ENCODE measurements at regions not wholly inside any gene's neighbourhood (a gene's known extent, or its start where the extent isn't known, plus 50 kb on each side); places are given as distances from the start of the nearest gene placed in this dataset.
A peak's percentile ranks its signal among the peaks of the same experiment; 100 is the strongest.

GRCh38 chr7:113715262-113715661, 203.5 kb downstream of the PPP1R3A start:
- H3K9ac ChIP-seq (ENCODE audit: low read depth in 2 of 2, low read length in 2 of 2), result no peak overlapping the region
- no peaks in the 10 kb centered on the region for H3K9me3 ChIP-seq
- no peak overlapping the region for H3K27ac ChIP-seq
- H3K27me3 ChIP-seq, result no peaks in the 10 kb centered on the region
- H3K36me3 ChIP-seq, result no peaks in the 10 kb centered on the region
- no peak for TF ChIP-seq CTCF (IDR thresholded peaks at IDR 0.05)
- H3K4me3 ChIP-seq, result no peak overlapping the region
- no peaks in the 10 kb centered on the region for H3K4me1 ChIP-seq
- intact Hi-C loops (cut with DNase I), result no loop called here
- DNase-seq, result no peak

- peak; percentile 91 for TF ChIP-seq CTCF (IDR thresholded peaks at IDR 0.05)
- H3K4me1 ChIP-seq, result no peaks in the 10 kb centered on the region
- H3K9ac ChIP-seq (ENCODE audit: low read depth in 2 of 2, low read length in 2 of 2), result no peak overlapping the region
- no peaks in the 10 kb centered on the region for H3K36me3 ChIP-seq
- no peak overlapping the region for H3K27ac ChIP-seq
- peak; percentile 57 for DNase-seq
- intact Hi-C loops (cut with DNase I), result no loop called here
- H3K4me3 ChIP-seq, result no peak overlapping the region
- H3K27me3 ChIP-seq, result no peaks in the 10 kb centered on the region
- H3K9me3 ChIP-seq, result no peaks in the 10 kb centered on the region
Observed at GRCh38 chr7:113710310-113711096, 208.3 kb downstream of the PPP1R3A start.

DNA sequence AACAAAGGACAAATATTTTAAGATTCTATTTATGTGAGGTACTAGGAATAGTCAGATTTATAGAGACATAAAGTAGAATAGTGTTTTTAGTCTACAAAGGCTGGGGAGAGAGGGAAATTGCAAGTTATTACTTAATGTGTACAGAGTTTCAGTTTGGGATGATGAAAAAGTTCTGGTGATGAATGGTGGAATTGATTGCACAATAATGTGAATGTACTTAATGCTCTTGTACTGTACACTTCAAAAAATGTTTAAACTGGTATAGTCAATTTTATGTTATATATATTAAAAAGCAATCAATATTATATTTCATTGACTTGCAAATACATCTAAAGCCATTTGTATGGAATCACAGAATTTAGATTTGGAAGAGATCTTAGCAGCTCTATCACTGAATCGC, 213.4 kb downstream of the PPP1R3A start:
- intact Hi-C loops (cut with DNase I), result no loop called here
- H3K27me3 ChIP-seq, result no peaks in the 10 kb centered on the region
- no peaks in the 10 kb centered on the region for H3K36me3 ChIP-seq
- no peak overlapping the region for H3K27ac ChIP-seq
- H3K9ac ChIP-seq (ENCODE audit: low read depth in 2 of 2, low read length in 2 of 2), result no peak overlapping the region
- no peaks in the 10 kb centered on the region for H3K4me1 ChIP-seq
- DNase-seq, result no peak
- no peaks in the 10 kb centered on the region for H3K9me3 ChIP-seq
- no peak overlapping the region for H3K4me3 ChIP-seq
- no peak for TF ChIP-seq CTCF (IDR thresholded peaks at IDR 0.05)

DNA sequence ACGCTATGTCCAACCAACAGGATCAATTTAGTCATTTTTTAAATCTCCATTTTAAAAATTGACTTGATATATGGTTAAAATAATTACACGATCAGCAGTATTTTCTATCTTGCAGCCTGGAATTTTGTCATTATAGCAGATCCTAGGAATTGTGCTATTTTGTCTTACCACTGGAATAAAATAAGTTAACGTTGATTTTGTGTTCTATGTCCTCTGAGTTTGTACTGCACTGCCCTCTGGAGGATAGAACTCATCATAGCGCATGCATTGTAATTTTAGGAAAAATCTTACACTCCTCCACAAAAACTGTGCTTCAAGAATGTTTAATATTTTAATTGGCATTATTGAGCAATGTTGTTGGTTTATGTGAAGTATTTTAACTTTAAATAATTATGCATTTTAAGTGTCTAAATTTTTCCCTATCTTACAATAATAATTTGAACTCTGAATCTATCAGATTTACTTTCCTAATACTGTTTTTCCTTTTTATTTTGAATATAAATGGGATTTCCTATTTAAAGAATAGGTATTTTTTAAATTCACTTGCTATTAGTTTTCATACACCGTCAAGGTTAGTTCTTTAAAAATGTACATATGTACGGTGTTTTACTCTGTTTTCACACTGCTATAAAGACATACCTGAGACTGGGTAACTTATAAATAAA, 220.1 kb downstream of the PPP1R3A start:
- Histone ChIP-seq H3K36me3 (no peaks in the 10 kb centered on the region), H3K4me3 (no peak overlapping the region), H3K27ac (no peak overlapping the region), H3K9ac (ENCODE audit: low read depth in 2 of 2, low read length in 2 of 2) (no peak overlapping the region), H3K9me3 (no peaks in the 10 kb centered on the region), H3K27me3 (no peaks in the 10 kb centered on the region), H3K4me1 (no peaks in the 10 kb centered on the region)
- peak; percentile 53 for TF ChIP-seq CTCF (IDR thresholded peaks at IDR 0.05)
- no peak for DNase-seq
- intact Hi-C loops (cut with DNase I), result no loop called here

DNA sequence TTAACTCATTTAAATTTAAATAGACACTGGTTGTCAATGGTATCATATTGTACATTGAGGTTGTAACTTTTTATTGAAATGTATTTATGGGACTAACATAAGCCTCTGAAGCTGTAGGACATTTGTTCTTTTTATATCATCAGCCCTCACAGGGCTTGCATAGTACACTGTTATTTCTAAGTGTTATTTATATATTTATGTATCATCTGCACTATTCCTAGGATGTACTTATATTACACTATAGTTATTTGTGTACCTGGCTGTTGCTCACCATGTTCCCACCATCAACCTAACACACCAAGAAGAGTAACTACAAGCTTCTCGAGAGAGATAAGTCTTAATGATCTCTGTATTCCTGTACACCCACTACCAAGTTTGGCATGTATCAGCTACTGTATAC, 224.7 kb downstream of the PPP1R3A start:
- TF ChIP-seq CTCF (IDR thresholded peaks at IDR 0.05), result no peak
- Histone ChIP-seq H3K36me3 (no peaks in the 10 kb centered on the region), H3K27ac (no peak overlapping the region), H3K4me1 (no peaks in the 10 kb centered on the region), H3K4me3 (no peak overlapping the region), H3K9me3 (no peaks in the 10 kb centered on the region), H3K9ac (ENCODE audit: low read depth in 2 of 2, low read length in 2 of 2) (no peak overlapping the region), H3K27me3 (no peaks in the 10 kb centered on the region)
- DNase-seq, result no peak
- intact Hi-C loops (cut with DNase I), result no loop called here
